MV-4-11 (cell line): ENCODE measurements at regions not wholly inside any gene's neighbourhood (a gene's known extent, or its start where the extent isn't known, plus 50 kb on each side); places are given as distances from the start of the nearest gene placed in this dataset.
"Not testable (repeated sequence)": the region's sequence is repeated elsewhere in the genome, so short reads cannot be mapped to it uniquely, and the experiment has no call there.

Experiments used
- DNase-seq: peaks from one replicate; lab custom pipeline; 2025; lab: John Stamatoyannopoulos, UW

DNA sequence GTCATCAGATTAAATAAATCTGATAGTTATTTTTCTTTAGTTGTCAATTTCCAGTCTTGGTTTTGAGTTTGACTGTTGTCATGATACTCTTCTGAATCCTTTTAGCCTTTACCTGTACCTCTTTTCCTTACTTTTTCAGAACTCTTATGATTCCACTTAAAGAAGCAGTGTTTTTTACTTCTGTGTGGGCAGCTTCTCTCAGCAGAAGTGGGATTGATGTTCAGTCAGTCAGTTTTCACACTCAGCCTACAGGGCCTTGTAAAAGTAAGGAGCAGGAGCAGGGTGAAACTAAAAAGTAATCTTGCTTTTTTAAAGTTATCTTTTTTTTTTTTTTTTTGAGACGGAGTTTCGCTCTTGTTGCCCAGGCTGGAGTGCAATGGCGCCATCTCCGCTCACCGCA, 75.1 kb downstream of the HAUS1 start:
- DNase-seq, result no peak

DNA sequence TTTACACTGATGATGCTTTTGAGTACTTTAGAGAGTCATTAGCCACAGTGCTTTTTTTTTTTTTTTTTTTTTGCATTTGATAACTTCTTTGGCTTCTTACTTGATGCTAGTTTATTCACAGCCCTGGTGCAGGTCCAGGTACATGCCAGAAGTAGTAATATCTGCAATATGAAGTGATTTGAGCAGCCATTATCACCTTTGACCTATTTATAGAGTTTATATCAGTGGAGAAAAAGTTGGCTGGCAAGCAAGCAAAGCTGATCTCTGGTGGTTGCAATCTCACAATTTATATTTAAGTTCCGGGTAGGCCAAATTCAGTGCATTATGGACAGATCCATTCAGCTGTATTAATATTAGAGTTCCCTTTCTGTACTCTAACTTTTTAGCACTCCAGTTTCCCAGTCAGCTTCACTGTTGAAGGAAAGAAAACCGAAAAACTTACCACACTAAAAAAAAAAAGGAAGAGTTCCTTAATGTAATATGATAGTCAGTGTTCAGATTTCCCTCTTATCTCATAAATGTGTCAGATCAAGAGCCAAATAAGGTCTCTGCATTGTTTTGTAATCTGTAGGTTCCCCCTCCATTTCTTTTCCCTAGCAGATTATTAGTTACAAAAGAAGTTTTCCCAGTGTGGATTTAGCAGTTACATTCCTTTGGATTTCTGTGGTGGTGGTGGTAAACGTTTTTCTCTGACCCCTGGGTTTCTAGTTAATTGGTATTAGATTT, 78.6 kb downstream of the HAUS1 start:
- DNase-seq, result peak; percentile 35

DNA sequence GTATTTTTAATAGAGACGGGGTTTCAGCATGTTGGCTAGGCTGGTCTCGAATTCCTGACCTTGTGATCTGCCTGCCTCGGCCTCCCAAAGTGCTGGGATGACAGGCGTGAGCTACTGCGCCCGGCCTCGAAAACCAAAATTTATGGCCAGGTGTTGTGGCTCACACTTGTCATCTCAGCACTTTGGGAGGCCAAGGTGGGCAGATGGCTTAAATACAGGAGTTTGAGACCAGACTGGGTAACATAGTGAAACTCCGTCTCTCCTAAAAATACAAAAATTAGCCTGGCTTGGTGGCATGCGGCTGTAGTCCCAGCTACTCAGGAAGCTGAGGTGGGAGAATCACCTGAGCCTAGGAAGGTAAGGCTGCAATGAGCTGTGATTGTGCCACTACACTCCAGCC, 80.1 kb downstream of the HAUS1 start:
- not testable (repeated sequence) for DNase-seq

DNA sequence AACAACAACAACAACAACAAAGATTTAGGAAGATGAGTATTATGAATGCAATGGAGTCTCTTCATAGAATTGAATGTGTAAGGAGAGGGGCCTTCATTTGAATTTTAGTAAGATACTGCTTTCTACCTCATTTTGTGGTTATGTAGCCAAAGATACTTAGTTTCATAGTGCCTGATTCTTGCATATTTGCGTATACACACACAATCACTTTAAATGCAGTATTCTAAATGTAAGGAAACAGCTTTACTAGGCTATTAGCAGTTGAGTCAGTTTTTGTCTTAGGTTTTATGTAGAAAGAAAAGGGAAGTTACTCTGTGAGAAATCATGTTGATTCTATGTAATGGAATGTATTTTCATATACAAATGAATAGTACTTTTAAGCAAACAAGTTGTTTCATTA, 80.5 kb downstream of the HAUS1 start:
- DNase-seq, result peak; percentile 34

DNA sequence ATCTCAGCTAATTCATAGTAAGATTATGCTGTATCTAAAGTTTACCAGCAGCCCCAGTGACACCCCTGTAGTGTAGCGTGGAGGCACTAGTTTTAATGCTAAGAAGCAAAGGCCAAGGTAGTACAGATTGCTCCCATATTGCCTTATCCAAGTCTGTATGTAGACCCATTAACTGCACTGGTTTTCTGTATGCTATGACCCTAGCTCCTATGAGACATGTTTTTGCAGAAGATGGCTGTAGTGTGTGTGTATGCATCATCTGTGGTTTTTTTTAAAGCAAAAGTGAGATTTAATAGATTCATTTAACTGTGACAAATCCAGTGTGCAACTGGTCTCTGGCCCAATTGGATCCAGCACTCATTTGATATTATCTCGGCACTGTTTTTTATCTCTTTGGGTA, 86.5 kb downstream of the HAUS1 start:
- DNase-seq, result no peak

DNA sequence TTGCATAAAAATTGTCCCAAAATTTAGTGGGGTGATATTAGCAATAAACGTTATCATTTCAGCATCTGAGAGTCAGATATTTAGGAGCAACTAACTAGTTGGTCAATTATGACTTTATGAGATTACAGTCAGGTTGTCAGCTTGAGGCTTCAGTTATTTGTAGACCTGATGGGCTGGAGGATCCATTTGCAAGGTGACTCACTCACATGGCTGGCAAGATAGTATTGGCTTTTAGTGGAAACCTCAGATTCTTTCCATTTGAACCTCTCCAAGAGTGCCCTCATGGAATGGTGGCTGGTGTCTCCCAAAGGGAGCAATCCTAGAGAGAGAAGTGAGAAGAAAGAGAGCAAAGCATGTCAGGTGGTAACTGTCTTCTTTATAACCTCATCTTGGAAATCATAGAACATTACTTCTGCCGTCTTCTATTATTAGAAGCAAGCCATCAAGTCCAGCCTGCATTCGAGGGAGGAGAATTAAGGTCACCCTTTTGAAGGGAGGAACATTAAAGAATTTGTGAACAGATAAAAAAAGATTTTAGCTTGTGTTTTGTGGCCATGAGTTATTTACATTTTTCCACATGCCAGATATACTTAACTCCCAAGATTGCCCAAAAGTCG, 92.5 kb downstream of the HAUS1 start:
- DNase-seq, result no peak

DNA sequence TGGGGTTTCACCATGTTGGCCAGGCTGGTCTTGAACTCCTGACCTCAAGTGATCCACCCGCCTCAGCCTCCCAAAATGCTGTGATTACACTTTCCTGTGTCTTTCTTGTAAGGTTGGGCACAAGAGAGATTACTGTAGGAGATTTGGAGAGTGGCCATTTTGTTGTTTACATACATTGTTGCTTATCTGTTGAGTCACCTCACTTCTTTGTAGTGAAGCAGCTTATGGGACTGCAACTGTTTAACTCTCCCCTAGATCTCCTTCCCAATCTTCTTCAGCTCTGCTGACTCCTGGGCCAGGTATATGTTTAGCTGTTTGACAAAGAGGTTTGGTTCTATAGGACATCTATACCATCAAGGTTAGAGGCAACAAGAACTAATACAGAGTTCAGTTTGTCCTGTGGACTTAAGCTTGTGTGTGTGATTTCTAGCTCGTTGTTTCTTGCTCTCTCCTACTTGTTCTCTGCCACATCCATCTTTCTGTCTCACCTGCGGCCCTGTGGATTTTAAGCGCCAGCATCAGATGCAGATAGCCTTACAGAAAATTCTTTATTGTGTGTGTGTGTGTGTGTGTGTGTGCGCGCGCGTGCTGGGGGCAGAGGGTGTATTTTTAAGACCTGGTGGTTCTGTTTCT, 95.4 kb downstream of the HAUS1 start:
- no peak for DNase-seq

DNA sequence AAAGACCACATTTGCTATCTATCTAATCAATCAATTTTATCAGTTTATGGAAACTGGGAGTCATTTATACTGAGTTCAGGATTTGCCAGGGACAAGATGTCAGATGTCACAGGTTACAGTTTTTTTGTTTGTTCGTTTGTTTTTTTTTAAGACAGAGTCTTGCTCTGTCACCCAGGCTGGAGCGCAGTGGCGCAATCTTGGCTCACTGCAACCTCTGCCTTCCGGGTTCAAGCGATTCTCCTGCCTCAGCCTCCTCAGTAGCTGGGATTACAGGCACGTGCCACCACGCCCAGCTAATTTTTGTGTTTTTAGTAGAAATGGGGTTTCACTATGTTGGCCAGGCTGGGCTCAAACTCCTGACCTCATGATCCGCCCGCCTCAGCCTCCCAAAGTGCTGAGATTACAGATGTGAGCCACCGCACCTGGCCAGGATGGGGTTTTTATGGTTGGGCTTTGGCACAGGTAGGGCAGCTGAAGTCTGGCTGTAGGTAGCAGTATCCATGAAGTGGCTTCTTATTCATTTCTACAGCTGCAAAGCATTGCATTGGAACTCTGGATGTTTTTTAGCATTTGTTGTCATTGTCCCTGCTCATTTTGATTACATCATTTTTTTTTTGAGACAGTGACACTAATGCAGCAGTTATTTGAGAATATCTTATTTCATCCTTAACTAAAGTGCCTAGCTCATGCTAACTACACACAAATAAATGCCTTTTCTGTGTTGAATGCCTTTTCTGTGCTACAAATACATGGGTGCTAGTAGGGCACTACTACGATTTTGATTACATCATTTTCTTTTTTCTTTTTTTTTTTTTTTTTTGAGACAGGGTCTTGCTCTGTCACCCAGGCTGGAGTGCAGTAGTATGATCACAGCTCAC, 96.2 kb downstream of the HAUS1 start:
- not testable (repeated sequence) for DNase-seq

DNA sequence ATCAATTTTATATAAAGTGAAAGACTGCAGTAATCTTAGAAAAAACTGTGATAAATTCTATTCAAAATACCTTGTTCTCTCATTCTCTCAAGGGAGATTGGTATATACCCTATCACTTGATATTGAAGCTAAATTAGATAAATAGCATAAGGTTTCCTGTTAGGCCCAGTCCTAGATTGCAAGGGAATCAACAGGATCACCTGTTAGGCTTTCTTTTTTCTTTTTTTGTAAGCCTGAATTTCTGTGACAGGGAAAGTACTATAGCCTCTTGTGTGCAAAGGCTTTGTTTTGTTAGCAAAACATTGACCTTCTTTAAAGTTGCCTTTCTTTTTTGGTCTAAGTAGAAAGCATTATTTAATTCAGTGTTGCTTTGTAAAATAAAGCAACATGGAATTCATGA, 100.0 kb downstream of the HAUS1 start:
- no peak for DNase-seq

DNA sequence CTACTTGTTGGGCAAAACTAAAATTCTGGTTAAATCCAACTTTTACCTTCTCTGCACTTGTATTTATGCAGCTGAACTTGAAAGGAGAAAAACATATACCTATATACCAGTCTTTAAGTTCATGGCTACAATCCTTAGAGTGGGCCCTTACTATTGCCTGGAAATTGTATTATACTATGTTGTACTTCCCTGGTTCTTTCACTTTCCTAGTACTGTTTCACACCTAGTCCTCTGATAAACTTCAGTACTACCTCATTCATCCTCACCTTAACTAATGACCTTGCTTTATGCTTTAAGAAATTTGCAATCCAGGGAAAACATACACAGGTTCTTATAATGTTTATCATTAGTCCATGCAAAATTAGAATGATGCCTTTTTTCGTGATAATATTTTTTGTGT, 103.8 kb downstream of the HAUS1 start:
- DNase-seq, result no peak

DNA sequence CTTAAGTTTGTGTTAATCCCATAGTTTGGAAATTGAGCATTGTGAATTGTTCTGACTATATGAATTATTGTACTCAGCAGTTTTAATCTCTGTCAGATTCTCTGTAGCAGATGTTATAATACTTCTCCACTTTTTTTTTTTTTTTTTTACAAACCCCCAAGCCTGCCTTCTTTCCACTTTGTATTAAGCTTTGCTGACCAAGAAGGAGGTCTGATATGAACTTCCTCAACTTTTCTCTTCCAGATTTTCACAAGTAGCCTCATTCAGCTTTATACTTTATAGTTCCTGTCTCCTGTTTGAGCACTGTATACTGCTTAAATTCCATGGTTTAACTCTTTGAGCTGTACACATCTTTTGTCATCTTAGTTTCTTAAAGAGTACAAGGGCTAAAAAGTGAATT, 105.0 kb downstream of the HAUS1 start:
- DNase-seq, result no peak

DNA sequence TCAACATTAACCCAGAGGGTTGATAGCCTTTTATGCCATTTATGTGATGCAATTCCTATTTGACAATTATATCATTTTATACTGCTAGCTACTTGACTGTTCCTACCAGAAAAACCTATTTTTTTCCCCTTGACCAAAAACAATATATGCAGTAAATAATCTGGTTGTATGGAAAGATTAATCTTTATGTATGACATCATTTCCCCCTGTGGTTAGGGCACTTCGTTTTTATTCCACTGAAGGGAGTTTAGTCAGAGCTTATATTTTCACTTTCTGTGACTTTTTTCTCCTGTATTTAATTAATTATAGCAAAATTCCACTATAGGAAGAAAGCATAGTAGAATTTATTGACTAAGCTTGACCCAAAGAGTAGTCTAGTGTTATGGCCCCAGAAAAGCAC, 107.6 kb downstream of the HAUS1 start:
- peak; percentile 44 for DNase-seq

DNA sequence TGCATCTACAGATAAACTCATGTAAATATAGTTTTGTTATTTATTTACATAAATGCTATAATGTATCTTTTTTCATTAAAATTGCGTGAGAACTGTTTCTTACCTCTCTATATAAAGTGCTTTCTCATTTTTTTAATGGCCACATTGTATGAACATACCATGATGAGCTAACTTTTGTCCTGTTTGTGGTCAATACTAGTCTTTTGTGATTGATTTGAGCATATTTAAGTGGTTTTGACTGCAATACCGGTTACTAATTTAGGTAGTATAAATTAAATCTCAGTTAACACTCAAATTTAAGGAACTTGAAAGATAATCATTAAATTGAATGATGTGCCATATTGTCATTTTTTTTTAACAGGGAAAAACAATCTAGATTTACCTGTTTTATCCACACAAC, 108.2 kb downstream of the HAUS1 start:
- no peak for DNase-seq

DNA sequence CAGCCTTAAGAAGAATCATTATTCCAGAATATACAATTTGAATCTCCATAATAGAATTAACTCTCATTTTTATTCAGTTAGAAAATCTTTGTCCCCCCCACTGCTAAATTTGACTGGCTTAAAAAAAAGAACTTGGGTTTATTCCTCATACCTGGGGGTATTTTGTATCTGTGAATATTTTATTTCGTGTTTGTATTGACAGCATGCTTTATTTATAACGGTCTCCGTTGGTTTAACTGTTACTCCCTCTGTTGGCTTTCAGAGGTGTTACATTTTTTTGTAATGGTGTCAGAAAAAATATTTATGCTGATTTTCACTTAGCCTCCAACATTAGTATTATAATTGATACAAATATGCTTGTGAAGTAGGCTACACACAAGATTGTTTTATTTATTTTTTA, 109.1 kb downstream of the HAUS1 start:
- peak; percentile 9 for DNase-seq

DNA sequence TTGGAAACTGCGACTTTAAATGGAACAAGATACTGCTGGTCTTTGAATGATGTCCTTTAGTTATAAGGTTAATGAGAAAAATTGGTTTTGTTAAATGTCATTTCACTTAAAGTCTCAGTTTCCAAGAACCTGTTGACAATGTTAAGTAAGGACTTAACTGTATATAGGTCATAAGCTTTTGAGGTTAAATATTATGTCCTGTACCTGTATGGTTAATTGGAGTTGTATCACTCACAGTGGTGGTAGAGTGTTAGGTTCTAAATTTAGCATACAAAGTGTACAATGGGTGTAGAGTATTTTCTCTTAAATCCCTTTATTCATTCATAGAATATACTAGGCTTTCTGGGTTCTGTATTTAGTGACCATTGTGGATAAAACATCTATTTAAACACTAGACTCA, 110.2 kb downstream of the HAUS1 start:
- no peak for DNase-seq

DNA sequence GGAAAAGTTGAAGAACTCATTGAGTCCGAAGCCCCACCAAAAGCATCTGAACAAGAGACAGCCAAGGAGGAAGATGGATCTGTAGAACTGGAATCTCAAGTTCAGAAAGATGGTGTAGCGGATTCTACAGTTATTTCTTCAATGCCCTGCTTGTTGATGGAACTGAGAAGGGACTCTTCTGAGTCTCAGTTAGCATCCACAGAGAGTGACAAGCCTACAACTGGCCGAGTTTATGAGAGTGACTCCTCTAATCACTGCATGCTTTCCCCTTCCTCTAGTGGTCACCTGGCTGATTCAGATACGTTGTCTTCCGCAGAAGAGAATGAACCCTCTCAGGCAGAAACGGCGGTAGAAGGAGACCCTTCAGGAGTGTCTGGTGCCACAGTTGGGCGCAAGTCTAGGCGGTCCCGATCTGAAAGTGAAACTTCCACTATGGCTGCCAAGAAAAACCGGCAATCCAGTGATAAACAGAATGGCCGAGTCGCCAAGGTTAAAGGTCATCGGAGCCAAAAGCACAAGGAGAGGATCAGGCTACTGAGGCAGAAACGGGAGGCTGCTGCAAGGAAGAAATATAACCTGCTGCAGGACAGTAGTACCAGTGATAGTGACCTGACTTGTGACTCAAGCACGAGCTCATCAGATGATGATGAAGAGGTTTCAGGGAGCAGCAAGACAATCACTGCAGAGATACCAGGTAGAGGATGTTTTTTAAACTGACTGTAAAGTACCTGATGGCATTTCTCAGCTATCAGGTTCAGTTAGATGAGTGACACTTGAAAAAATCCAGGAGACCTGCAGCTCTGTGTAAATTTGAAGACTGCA, 111.9 kb downstream of the HAUS1 start:
- no peak for DNase-seq

DNA sequence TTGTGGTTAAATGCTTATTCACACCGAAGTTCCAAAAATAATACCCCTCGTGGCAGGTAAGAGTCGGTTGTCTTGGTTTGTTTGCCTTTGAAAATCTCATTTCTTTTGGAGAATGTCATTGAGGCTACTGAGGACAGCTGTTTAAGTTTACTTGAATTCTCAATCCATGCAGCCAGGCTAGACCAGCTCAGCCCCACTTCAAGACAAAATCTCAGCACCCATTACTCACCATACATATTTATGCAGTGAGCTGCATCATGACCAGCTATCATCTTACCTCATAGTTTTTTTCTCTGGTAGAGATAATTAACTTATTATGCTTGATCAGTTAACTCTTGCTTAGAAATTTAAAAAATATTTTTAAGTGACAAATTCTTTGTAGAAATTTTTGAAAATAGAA, 115.9 kb downstream of the HAUS1 start:
- no peak for DNase-seq

DNA sequence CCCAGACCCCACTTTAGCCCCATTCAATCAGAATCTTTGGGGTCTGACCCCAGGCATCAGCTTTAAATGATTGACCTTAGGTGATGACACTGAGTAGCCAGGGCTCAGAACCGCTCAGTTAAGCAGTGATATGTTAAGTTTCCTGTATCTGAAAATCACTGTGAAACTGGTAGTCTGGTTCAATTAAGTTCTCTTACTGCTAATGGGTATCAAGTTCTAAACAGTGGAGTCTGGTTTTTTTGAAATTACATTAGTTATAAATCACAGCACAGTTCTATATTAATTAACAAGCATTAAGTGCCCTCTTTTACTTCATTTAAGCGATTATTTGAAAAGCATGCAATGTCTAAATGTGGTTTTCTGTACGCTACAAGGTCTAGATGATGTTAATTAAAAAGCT, 117.9 kb downstream of the HAUS1 start:
- DNase-seq, result no peak

DNA sequence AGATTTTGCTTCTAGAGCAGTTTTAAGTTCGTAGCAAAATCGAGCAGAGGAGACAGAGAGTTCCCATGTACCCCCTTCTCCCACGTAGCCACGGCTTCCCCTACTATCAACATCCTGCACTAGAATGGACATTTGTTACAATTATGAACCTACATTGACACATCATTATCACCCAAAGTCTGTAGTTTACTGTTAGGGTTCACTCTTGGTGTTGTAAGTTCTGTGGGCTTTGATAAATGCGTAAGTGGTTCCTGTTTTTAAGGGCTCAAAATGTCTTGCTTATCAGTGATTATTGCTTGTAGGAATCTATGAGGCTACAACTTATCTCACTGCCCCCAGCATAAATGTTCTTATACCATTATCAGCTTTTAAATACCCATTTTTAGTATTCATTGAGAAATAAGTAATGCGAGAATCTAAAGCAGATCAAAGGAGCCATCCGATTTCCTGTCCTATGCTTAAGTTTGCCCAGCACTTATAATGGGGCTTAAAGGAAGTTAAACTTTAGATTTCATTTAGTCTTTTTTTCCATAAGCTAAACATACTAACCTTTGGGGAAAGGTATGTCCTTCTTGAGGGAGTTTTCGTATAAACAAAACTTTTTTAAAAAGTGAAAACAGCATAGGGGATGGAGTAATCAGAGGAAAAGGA, 118.7 kb downstream of the HAUS1 start:
- peak; percentile 62 for DNase-seq

DNA sequence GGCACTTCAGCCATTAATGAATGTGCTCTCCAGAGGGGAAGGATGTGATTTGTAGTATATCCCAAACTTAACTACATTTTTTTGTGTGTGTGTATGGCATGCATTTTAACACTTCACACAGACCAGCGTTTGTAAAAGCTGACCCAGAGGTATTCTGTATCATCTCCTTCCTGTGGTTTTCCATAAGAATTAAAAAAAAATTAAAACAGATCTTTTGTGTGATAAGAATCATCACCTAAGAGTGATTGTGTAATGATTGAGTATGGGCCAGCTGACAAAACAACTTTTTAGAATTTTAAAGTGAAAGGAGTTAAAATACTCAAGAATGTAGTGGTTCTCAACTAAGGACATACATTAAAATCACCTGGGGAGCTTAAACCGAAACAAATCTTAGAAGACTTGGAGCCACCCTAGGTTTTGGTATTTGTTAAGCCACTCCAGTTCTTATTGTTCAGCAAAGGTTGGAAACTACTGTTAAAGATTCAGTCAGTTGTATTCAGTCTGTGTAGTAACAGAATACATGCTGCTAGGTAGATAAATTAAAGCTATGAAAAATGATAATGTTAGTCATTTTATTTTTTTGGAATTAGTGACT, 120.1 kb downstream of the HAUS1 start:
- DNase-seq, result no peak

DNA sequence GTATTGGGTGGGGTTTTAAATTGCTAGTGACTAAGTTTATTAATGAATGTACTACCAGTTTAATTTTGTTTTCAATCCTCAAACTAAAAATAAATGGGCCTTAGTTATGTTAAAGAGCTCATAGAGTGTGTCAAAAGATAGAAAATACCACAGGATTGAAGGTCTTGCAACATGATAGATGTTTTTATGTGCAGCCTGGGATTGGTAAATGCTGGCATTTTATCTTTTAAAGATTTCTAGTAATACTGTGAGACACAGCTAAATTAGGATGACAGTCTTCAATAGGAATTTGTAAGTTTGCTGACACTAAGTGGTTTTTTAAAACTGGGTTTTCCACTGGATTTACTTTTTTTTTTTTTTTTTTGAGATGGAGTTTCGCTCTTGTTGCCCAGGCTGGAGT, 122.3 kb downstream of the HAUS1 start:
- DNase-seq, result no peak
